ENCODE measurements at regions not wholly inside any gene's neighbourhood (a gene's known extent, or its start where the extent isn't known, plus 50 kb on each side); places are given as distances from the start of the nearest gene placed in this dataset.

DNA sequence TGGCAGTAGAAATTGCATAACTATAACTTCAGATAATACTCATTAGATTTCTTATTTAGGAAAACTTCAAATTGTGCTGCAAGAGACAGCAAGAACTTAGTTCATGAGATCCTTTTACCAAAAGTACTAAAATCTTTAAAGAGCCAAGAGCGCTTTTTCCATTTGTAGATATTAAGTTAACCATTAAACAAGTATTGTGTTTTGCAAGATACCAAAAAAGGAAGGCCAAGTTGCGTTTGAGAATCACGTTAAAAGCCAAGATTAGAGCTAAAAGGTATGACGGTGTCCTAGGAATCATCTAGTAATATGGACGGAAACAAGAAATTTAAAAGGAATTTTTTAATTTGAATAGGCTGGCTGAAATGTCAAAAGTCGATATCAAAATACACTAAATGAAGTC, 361.3 kb upstream of the LYPLAL1 start:
- TF ChIP-seq, protein P1, sequence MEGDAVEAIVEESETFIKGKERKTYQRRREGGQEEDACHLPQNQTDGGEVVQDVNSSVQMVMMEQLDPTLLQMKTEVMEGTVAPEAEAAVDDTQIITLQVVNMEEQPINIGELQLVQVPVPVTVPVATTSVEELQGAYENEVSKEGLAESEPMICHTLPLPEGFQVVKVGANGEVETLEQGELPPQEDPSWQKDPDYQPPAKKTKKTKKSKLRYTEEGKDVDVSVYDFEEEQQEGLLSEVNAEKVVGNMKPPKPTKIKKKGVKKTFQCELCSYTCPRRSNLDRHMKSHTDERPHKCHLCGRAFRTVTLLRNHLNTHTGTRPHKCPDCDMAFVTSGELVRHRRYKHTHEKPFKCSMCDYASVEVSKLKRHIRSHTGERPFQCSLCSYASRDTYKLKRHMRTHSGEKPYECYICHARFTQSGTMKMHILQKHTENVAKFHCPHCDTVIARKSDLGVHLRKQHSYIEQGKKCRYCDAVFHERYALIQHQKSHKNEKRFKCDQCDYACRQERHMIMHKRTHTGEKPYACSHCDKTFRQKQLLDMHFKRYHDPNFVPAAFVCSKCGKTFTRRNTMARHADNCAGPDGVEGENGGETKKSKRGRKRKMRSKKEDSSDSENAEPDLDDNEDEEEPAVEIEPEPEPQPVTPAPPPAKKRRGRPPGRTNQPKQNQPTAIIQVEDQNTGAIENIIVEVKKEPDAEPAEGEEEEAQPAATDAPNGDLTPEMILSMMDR (IDR thresholded peaks at IDR 0.05) = no peak
- TF ChIP-seq POLR2A (IDR thresholded peaks at IDR 0.05) = no peak

Measured in esophagus squamous epithelium (tissue), 4 donors.